ENCODE measurements at regions not wholly inside any gene's neighbourhood (a gene's known extent, or its start where the extent isn't known, plus 50 kb on each side); places are given as distances from the start of the nearest gene placed in this dataset.

- no peak for DNase-seq (ENCODE audit: low spot score)
- Mint-ChIP-seq H3K4me3 (ENCODE audit: unreplicated experiment) (no peak overlapping the region), H3K36me3 (ENCODE audit: low read depth, unreplicated experiment) (peaks cover 18% of the 10 kb centered on the region), H3K27me3 (ENCODE audit: unreplicated experiment) (peaks cover 9% of the 10 kb centered on the region), H3K27ac (ENCODE audit: unreplicated experiment) (no peak overlapping the region), H3K4me1 (ENCODE audit: unreplicated experiment) (no peaks in the 10 kb centered on the region), H3K9me3 (ENCODE audit: unreplicated experiment) (peaks cover 38% of the 10 kb centered on the region)
- TF ChIP-seq, protein P1, sequence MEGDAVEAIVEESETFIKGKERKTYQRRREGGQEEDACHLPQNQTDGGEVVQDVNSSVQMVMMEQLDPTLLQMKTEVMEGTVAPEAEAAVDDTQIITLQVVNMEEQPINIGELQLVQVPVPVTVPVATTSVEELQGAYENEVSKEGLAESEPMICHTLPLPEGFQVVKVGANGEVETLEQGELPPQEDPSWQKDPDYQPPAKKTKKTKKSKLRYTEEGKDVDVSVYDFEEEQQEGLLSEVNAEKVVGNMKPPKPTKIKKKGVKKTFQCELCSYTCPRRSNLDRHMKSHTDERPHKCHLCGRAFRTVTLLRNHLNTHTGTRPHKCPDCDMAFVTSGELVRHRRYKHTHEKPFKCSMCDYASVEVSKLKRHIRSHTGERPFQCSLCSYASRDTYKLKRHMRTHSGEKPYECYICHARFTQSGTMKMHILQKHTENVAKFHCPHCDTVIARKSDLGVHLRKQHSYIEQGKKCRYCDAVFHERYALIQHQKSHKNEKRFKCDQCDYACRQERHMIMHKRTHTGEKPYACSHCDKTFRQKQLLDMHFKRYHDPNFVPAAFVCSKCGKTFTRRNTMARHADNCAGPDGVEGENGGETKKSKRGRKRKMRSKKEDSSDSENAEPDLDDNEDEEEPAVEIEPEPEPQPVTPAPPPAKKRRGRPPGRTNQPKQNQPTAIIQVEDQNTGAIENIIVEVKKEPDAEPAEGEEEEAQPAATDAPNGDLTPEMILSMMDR (IDR thresholded peaks at IDR 0.05; ENCODE audit: unreplicated experiment), result no peak
These were observed 301.1 kb upstream of the AJAP1 start for GRCh38 chr1:4353090-4353856.

DNA sequence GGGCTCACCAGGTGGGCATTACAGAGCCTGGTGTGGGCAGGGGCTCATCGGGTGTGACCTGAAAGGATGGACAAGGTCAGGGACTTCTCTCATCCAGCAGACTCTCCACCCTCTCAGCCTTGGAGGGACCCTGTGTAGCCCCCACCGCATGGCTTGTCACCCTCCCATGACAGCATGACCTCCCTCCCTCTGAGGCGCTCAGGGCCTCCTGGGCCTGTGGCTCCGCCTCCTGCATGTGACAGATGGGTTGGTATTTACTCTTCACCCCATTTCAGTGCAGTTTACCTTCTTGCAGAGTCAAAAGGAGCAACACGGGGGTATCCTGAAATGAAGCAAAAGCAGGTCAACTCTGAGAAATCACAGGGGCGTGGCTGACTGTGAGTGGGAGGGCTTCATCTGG, 298.6 kb upstream of the AJAP1 start:
- H3K4me1 Mint-ChIP-seq (ENCODE audit: unreplicated experiment), result no peaks in the 10 kb centered on the region
- peaks cover 34% of the 10 kb centered on the region for H3K9me3 Mint-ChIP-seq (ENCODE audit: unreplicated experiment)
- TF ChIP-seq, protein P1 (IDR thresholded peaks at IDR 0.05; ENCODE audit: unreplicated experiment), result no peak
- peaks cover 9% of the 10 kb centered on the region for H3K27me3 Mint-ChIP-seq (ENCODE audit: unreplicated experiment)
- no peak overlapping the region for H3K27ac Mint-ChIP-seq (ENCODE audit: unreplicated experiment)
- no peak for DNase-seq (ENCODE audit: low spot score)
- H3K36me3 Mint-ChIP-seq (ENCODE audit: low read depth, unreplicated experiment), result peaks cover 12% of the 10 kb centered on the region
- no peak overlapping the region for H3K4me3 Mint-ChIP-seq (ENCODE audit: unreplicated experiment)

- DNase-seq (ENCODE audit: low spot score), result no peak
- Mint-ChIP-seq H3K4me1 (ENCODE audit: unreplicated experiment) (no peaks in the 10 kb centered on the region), H3K27me3 (ENCODE audit: unreplicated experiment) (peaks cover 9% of the 10 kb centered on the region), H3K9me3 (ENCODE audit: unreplicated experiment) (peaks cover 44% of the 10 kb centered on the region), H3K4me3 (ENCODE audit: unreplicated experiment) (no peak overlapping the region), H3K27ac (ENCODE audit: unreplicated experiment) (no peak overlapping the region), H3K36me3 (ENCODE audit: low read depth, unreplicated experiment) (peaks cover 4% of the 10 kb centered on the region)
- TF ChIP-seq, protein P1 (IDR thresholded peaks at IDR 0.05; ENCODE audit: unreplicated experiment), result no peak
These were observed 291.9 kb upstream of the AJAP1 start for GRCh38 chr1:4362314-4363044.

- no peaks in the 10 kb centered on the region for H3K36me3 Mint-ChIP-seq (ENCODE audit: low read depth, unreplicated experiment)
- no peaks in the 10 kb centered on the region for H3K4me1 Mint-ChIP-seq (ENCODE audit: unreplicated experiment)
- peaks cover 23% of the 10 kb centered on the region for H3K9me3 Mint-ChIP-seq (ENCODE audit: unreplicated experiment)
- no peak for DNase-seq (ENCODE audit: low spot score)
- no peak overlapping the region for H3K4me3 Mint-ChIP-seq (ENCODE audit: unreplicated experiment)
- TF ChIP-seq, protein P1 (IDR thresholded peaks at IDR 0.05; ENCODE audit: unreplicated experiment), result no peak
- no peak overlapping the region for H3K27ac Mint-ChIP-seq (ENCODE audit: unreplicated experiment)
- peaks cover 2% of the 10 kb centered on the region for H3K27me3 Mint-ChIP-seq (ENCODE audit: unreplicated experiment)
These were observed 288.3 kb upstream of the AJAP1 start for GRCh38 chr1:4366091-4366490.

DNA sequence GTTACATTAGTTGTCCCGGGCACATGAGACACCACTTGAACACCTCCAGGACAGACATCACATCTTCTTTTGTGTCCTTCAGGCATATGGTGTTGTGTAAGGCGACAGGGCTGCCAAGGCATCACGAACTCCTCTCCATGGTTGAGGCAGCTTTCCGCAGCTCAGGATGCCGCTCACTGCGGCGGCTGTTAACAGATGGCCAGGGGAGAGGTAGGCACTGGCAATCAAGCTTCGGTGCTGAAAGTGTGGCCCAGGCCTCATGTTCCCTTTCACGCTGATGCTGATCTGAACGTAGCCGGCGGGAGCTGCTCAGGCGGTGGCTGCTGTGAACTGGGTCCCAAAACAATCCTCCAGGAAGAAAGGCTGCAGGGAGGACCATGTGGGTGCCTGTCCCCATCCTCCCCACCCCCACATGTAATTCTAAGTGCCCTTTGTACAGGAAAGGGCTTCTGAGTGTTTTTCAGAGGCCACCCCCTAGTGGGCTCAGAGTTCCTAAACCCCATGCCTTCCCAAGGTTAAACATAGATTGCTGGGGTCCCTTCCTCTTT, 287.1 kb upstream of the AJAP1 start:
- DNase-seq (ENCODE audit: low spot score), result no peak
- TF ChIP-seq, protein P1 (IDR thresholded peaks at IDR 0.05; ENCODE audit: unreplicated experiment), result no peak
- Mint-ChIP-seq H3K4me3 (ENCODE audit: unreplicated experiment) (no peak overlapping the region), H3K36me3 (ENCODE audit: low read depth, unreplicated experiment) (no peaks in the 10 kb centered on the region), H3K9me3 (ENCODE audit: unreplicated experiment) (peaks cover 15% of the 10 kb centered on the region), H3K4me1 (ENCODE audit: unreplicated experiment) (no peaks in the 10 kb centered on the region), H3K27me3 (ENCODE audit: unreplicated experiment) (peaks cover 2% of the 10 kb centered on the region), H3K27ac (ENCODE audit: unreplicated experiment) (no peak overlapping the region)
